Activated CD4-positive, alpha-beta memory T cell treated with anti-CD3 and anti-CD28 coated beads for 36 hours (primary cell): ENCODE measurements at regions not wholly inside any gene's neighbourhood (a gene's known extent, or its start where the extent isn't known, plus 50 kb on each side); places are given as distances from the start of the nearest gene placed in this dataset.
"Not testable (repeated sequence)": the region's sequence is repeated elsewhere in the genome, so short reads cannot be mapped to it uniquely, and the experiment has no call there.

Experiments
- CTCF ChIA-PET: fragments of 350-600 bp; sonication (Branson Sonifier 250); formaldehyde crosslinking; loops from one replicate; lab custom pipeline; 2021; ENCODE audit warnings: antibody characterized with exemption, inconsistent platforms; lab: Charles Lee
- POLR2A ChIA-PET: fragments of 350-600 bp; sonication (Branson Sonifier 250); formaldehyde crosslinking; loops from one replicate; lab custom pipeline; 2021; ENCODE audit warnings: antibody characterized with exemption; lab: Charles Lee
- DNase-seq: peaks from one replicate; pipeline ENCODE4 v3.0.0-alpha.2; 2020
- H3K27ac Mint-ChIP-seq: one replicate; pipeline ENCODE4 v1.8.0; 2021; ENCODE audit warnings: mixed read lengths
- H3K27me3 Mint-ChIP-seq: one replicate; pipeline ENCODE4 v1.8.0; 2021; ENCODE audit warnings: mixed read lengths
- H3K36me3 Mint-ChIP-seq: one replicate; pipeline ENCODE4 v1.8.0; 2021; ENCODE audit warnings: mixed read lengths
- H3K4me1 Mint-ChIP-seq: one replicate; pipeline ENCODE4 v1.8.0; 2021; ENCODE audit warnings: low read depth, mixed read lengths
- H3K4me3 Mint-ChIP-seq: one replicate; pipeline ENCODE4 v1.8.0; 2021; ENCODE audit warnings: mild to moderate bottlenecking, mixed read lengths
- H3K9me3 Mint-ChIP-seq: one replicate; pipeline ENCODE4 v1.8.0; 2021; ENCODE audit warnings: mixed read lengths
- intact Hi-C: fragments of 100-400 bp; cut with micrococcal nuclease; formaldehyde crosslinking; loops from one replicate; pipeline ENCODE4 v1.15.1; 2023

DNA sequence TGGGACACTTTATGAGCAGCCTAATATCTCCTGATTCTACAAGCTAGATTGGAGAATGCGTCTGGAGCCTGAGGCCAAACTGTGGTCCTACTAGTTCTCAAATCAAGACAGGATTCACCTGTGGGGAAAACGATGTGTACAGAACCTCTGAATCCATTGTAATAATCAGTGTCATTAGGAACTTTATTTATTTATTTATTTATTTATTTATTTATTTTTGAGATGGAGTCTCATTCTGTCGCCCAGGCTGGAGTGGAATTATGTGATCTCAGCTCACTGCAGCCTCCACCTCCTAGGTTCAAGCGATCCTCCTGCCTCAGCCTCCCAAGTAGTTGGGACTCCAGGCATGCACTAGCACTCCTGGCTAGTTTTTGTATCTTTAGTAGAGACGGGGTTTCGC lies 52.6 kb upstream of the KIF26B start:
- H3K27ac Mint-ChIP-seq, H3K36me3 Mint-ChIP-seq, DNase-seq, H3K4me3 Mint-ChIP-seq, intact Hi-C loops, H3K4me1 Mint-ChIP-seq, POLR2A ChIA-PET, H3K9me3 Mint-ChIP-seq, H3K27me3 Mint-ChIP-seq, CTCF ChIA-PET: not testable (repeated sequence)

- H3K4me1 Mint-ChIP-seq = no peaks in the 10 kb centered on the region
- H3K27ac Mint-ChIP-seq = no peak overlapping the region
- H3K36me3 Mint-ChIP-seq = no peaks in the 10 kb centered on the region
- no peak for DNase-seq
- POLR2A ChIA-PET = no interaction called here
- H3K9me3 Mint-ChIP-seq = no peaks in the 10 kb centered on the region
- intact Hi-C loops = no loop called here
- no peaks in the 10 kb centered on the region for H3K27me3 Mint-ChIP-seq
- CTCF ChIA-PET = no interaction called here
- no peak overlapping the region for H3K4me3 Mint-ChIP-seq
Observed at GRCh38 chr1:245099401-245099800, 55.4 kb upstream of the KIF26B start.

GRCh38 chr1:245098924-245099323 lies 55.9 kb upstream of the KIF26B start:
- DNase-seq = no peak
- Mint-ChIP-seq H3K27me3 (no peaks in the 10 kb centered on the region), H3K9me3 (no peaks in the 10 kb centered on the region), H3K4me1 (no peaks in the 10 kb centered on the region), H3K36me3 (no peaks in the 10 kb centered on the region), H3K4me3 (no peak overlapping the region), H3K27ac (no peak overlapping the region)
- CTCF ChIA-PET = no interaction called here
- intact Hi-C loops = no loop called here
- POLR2A ChIA-PET = no interaction called here

DNA sequence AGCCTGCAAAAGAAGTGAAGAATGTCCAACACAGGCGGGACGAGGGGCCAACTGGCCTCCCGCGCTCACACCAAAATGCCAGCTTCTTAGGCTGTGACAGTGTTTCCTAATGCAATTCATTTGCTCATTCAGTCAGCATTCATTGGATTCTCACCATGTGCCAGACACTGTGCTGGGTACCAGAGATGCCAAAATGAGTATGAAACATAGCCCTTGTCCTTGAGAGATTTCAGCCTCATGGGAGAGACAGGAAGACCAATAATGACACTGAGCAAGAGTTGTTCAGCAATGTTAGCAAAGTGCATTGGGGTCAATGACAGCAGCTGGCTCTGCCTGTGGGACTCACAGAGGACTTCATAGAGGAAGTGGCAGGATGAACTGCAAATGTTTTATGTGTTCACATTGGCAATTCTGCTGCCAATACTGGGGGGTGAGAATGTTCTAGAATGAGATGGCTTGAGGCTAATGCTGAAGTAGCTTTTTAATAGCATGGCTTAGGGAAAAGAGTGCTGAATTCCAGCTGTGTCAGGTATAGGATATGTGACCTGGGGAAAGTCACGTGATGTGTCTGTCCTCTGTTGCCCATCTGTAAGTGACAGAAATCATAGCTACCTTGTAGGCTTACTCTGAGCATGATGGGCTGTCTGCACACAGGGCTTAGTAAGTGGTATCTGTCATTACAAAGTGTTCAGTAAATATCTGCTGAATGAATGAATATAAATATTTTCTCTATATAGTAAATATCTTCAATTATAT lies 58.3 kb upstream of the KIF26B start:
- intact Hi-C loops = no loop called here

GRCh38 chr1:245095903-245096302 lies 58.9 kb upstream of the KIF26B start:
- no peaks in the 10 kb centered on the region for H3K27me3 Mint-ChIP-seq
- CTCF ChIA-PET = interaction anchor here (0.5 kb wide), 1 partner anchor 8 kb away, joined by 4 read pairs; no protein-coding TSS in a partner anchor
- intact Hi-C loops = no loop called here
- H3K9me3 Mint-ChIP-seq = no peaks in the 10 kb centered on the region
- POLR2A ChIA-PET = no interaction called here
- no peak overlapping the region for H3K4me3 Mint-ChIP-seq
- no peak for DNase-seq
- no peaks in the 10 kb centered on the region for H3K4me1 Mint-ChIP-seq
- H3K27ac Mint-ChIP-seq = no peak overlapping the region
- H3K36me3 Mint-ChIP-seq = no peaks in the 10 kb centered on the region

More for the DNA sequence above, 58.3 kb upstream of the KIF26B start:
- H3K27me3 Mint-ChIP-seq = no peaks in the 10 kb centered on the region
- H3K36me3 Mint-ChIP-seq = no peaks in the 10 kb centered on the region
- ChIA-PET POLR2A (no interaction called here), CTCF (interaction anchor here (0.5 kb wide), 1 partner anchor 9 kb away, joined by 4 read pairs; no protein-coding TSS in a partner anchor)
- H3K4me1 Mint-ChIP-seq = no peaks in the 10 kb centered on the region
- H3K9me3 Mint-ChIP-seq = no peaks in the 10 kb centered on the region
- H3K4me3 Mint-ChIP-seq = no peak overlapping the region
- no peak for DNase-seq
- H3K27ac Mint-ChIP-seq = no peak overlapping the region

GRCh38 chr1:245094954-245095353 lies 59.8 kb upstream of the KIF26B start:
- CTCF ChIA-PET = no interaction called here
- no peak overlapping the region for H3K4me3 Mint-ChIP-seq
- POLR2A ChIA-PET = no interaction called here
- intact Hi-C loops = no loop called here
- no peaks in the 10 kb centered on the region for H3K36me3 Mint-ChIP-seq
- no peaks in the 10 kb centered on the region for H3K9me3 Mint-ChIP-seq
- H3K4me1 Mint-ChIP-seq = no peaks in the 10 kb centered on the region
- no peak for DNase-seq
- H3K27ac Mint-ChIP-seq = no peak overlapping the region
- H3K27me3 Mint-ChIP-seq = no peaks in the 10 kb centered on the region

DNA sequence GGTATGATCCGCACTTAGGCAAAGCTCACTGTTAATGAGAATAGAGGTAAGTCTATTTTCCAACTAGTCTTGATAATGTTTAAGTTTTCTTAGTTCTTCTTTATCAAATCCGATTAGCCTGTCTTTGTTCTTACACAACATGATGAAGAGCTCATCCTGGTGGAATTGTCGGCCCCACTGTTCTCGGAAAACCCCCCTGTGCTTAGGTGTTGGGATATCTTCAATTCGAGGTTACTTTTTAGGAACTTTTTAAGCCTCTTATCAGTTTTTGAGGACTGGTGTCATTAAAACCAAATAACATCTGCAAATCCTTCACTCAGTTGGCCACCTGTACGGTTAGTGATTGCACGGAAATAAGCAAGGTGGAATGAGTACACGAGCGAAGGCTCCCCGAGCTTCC lies 60.7 kb upstream of the KIF26B start:
- H3K4me3 Mint-ChIP-seq = no peak overlapping the region
- no peaks in the 10 kb centered on the region for H3K9me3 Mint-ChIP-seq
- no peaks in the 10 kb centered on the region for H3K36me3 Mint-ChIP-seq
- CTCF ChIA-PET = no interaction called here
- H3K27ac Mint-ChIP-seq = no peak overlapping the region
- no peak for DNase-seq
- H3K4me1 Mint-ChIP-seq = no peaks in the 10 kb centered on the region
- no peaks in the 10 kb centered on the region for H3K27me3 Mint-ChIP-seq
- POLR2A ChIA-PET = no interaction called here
- intact Hi-C loops = no loop called here

DNA sequence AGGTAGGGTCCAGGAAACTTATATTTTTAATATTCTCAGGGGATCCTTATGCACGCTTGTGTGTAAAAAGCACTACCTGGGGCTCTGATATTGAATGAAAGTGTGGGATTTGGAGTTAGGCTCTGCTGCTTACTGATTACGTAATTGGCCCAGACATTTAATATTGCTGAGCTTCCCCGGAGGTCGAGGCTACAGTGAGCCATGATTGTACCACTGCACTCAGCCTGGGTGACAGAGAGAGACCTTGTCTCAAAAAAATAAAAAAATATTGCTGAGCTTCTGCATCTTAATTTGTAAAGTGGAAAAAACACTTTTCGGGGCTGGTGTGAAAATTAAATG lies 62.2 kb upstream of the KIF26B start:
- POLR2A ChIA-PET = no interaction called here
- Mint-ChIP-seq H3K27me3 (no peaks in the 10 kb centered on the region), H3K4me3 (no peak overlapping the region), H3K9me3 (no peaks in the 10 kb centered on the region), H3K4me1 (no peaks in the 10 kb centered on the region), H3K36me3 (no peaks in the 10 kb centered on the region), H3K27ac (no peak overlapping the region)
- intact Hi-C loops = no loop called here
- DNase-seq = no peak
- CTCF ChIA-PET = no interaction called here

- no peak overlapping the region for H3K27ac Mint-ChIP-seq
- intact Hi-C loops = no loop called here
- DNase-seq = no peak
- no peaks in the 10 kb centered on the region for H3K9me3 Mint-ChIP-seq
- ChIA-PET POLR2A (no interaction called here), CTCF (interaction anchor here (1.1 kb wide), 1 partner anchor 61 kb away, joined by 3 read pairs; no protein-coding TSS in a partner anchor)
- H3K36me3 Mint-ChIP-seq = no peaks in the 10 kb centered on the region
- H3K4me1 Mint-ChIP-seq = no peaks in the 10 kb centered on the region
- H3K4me3 Mint-ChIP-seq = no peak overlapping the region
- no peaks in the 10 kb centered on the region for H3K27me3 Mint-ChIP-seq
Observed at GRCh38 chr1:245091818-245092637, 62.8 kb upstream of the KIF26B start.

DNA sequence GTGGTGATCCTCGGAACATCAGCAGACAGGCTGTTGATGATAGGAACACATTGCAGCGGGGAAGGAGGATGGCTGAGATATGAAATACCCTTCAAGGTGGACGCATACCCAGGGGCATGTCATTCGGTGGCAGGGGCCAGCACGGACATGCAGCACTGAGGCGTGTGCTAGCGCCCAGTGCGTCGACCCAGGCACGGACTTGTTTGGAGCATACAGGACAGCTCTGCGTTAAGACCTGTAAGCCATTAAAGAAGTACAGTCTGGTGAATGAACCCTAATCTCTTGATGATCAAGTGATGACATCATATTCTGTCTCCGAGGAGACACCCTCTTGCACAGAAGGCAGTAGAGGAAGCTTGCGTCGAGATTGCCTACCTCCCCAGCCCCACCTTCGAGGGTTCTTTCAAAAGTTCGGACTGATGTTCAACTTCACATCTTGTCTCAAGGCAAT lies 63.6 kb upstream of the KIF26B start:
- DNase-seq = no peak
- no peaks in the 10 kb centered on the region for H3K4me1 Mint-ChIP-seq
- H3K4me3 Mint-ChIP-seq = no peak overlapping the region
- H3K27me3 Mint-ChIP-seq = no peaks in the 10 kb centered on the region
- ChIA-PET POLR2A (no interaction called here), CTCF (interaction anchor here (1.1 kb wide), 1 partner anchor 62 kb away, joined by 3 read pairs; no protein-coding TSS in a partner anchor)
- no peaks in the 10 kb centered on the region for H3K36me3 Mint-ChIP-seq
- no peaks in the 10 kb centered on the region for H3K9me3 Mint-ChIP-seq
- intact Hi-C loops = no loop called here
- H3K27ac Mint-ChIP-seq = no peak overlapping the region

GRCh38 chr1:245090491-245091090 lies 64.2 kb upstream of the KIF26B start:
- no peak for DNase-seq
- Mint-ChIP-seq H3K9me3 (no peaks in the 10 kb centered on the region), H3K4me1 (peaks cover 2% of the 10 kb centered on the region), H3K27ac (no peak overlapping the region), H3K4me3 (no peak overlapping the region), H3K36me3 (no peaks in the 10 kb centered on the region), H3K27me3 (no peaks in the 10 kb centered on the region)
- intact Hi-C loops = no loop called here
- POLR2A ChIA-PET = no interaction called here
- CTCF ChIA-PET = no interaction called here

DNA sequence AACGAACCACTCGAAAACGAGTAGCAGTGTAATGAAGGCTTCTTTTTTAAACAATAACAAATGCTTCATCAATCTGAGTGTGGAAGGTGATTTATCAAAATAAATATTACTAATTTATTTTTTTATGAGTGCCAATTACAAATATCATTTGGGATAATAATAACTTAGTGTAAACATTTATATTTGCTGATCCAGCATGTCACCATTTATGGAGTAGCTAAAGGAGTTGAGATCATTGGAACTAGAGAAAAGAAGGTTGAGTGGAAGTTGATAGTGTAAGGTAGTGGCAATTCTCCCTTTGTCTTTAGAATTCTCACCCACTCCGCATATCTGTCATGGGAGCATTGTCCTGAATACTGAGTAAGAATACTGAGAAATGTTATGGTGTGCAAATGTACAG lies 67.1 kb upstream of the KIF26B start:
- ChIA-PET POLR2A (no interaction called here), CTCF (interaction anchor here (0.7 kb wide), 1 partner anchor 9 kb away, joined by 4 read pairs; no protein-coding TSS in a partner anchor)
- no peaks in the 10 kb centered on the region for H3K27me3 Mint-ChIP-seq
- intact Hi-C loops = no loop called here
- peaks cover 3% of the 10 kb centered on the region for H3K4me1 Mint-ChIP-seq
- no peak overlapping the region for H3K4me3 Mint-ChIP-seq
- no peak overlapping the region for H3K27ac Mint-ChIP-seq
- DNase-seq = no peak
- no peaks in the 10 kb centered on the region for H3K36me3 Mint-ChIP-seq
- no peaks in the 10 kb centered on the region for H3K9me3 Mint-ChIP-seq
